Motor neuron (in vitro differentiated cells): ENCODE measurements at regions not wholly inside any gene's neighbourhood (a gene's known extent, or its start where the extent isn't known, plus 50 kb on each side); places are given as distances from the start of the nearest gene placed in this dataset.
"Not testable (repeated sequence)": the region's sequence is repeated elsewhere in the genome, so short reads cannot be mapped to it uniquely, and the experiment has no call there.

Experiments
- ATAC-seq, 8 experiments: fragments of 200-7000 bp; cut with Tn5 transposase; replicated peaks in 6 of 8; 2 replicates each; pipeline ENCODE4 v1.8.0; 2021; ENCODE audit warnings: mild to moderate bottlenecking in 8 of 8, moderate library complexity in 8 of 8
- H3K27ac ChIP-seq, 2 donors: fragments of 250-450 bp; sonication (Bioruptor Pico); 2 replicates each; pipeline ENCODE4 v1.9.0; 2021; ENCODE audit warnings: antibody characterized with exemption in 2 of 2, mild to moderate bottlenecking in 2 of 2, moderate library complexity in 1 of 2
- H3K4me1 ChIP-seq, 2 donors: fragments of 250-450 bp; sonication (Bioruptor Pico); replicated peaks in 1 of 2; 2 replicates each; pipeline ENCODE4 v1.6.1; 2021; ENCODE audit warnings: antibody characterized with exemption in 2 of 2, mild to moderate bottlenecking in 2 of 2, moderate library complexity in 1 of 2
- H3K4me3 ChIP-seq, 5 donors: fragments of 250-450 bp; sonication (Bioruptor Pico); 2 replicates each; pipeline ENCODE4 v1.9.0; 2021; ENCODE audit warnings: antibody characterized with exemption in 5 of 5, mild to moderate bottlenecking in 5 of 5, moderate library complexity in 4 of 5
- WGBS, 10 experiments: fragments of 450-650 bp; shearing (Covaris generic); methylation state at CpG; one replicate each; pipeline ENCODE4 v1.0.0; 2022; 5-methylcytosine and 5-hydroxymethylcytosine counted together
- in situ Hi-C, 9 experiments: fragments of 400-800 bp; cut with MboI; loops; one replicate each; pipeline ENCODE4 v1.15.0; 2021; ENCODE audit warnings: low sequenced_read_pairs in 9 of 9, low pct_unique_long_range_greater_than_20kb in 2 of 9; ENCODE audit not compliant: unreplicated experiment in 9 of 9

GRCh38 chr13:107612376-107612775 lies 603.0 kb downstream of the LIG4 start:
- ATAC-seq, result no peak

GRCh38 chr13:107608736-107609135 lies 606.6 kb downstream of the LIG4 start:
- no peak for ATAC-seq
- in situ Hi-C loops, result no loop called here
- H3K27ac ChIP-seq, result no peak overlapping the region

More at GRCh38 chr13:107612376-107612775, 603.0 kb downstream of the LIG4 start:
- Histone ChIP-seq H3K27ac (no peak overlapping the region), H3K4me1 (peaks cover 1 to 3% of the 10 kb centered on the region in 2 donors), H3K4me3 (no peak overlapping the region)
- 20 to 100% (median 94%) methylated on average over 1 to 6 of the region's 6 CpGs; no CpG with 5 or more reads in 1 of the 10 experiments for WGBS, 10 experiments
- in situ Hi-C loops, result no loop called here

GRCh38 chr13:107600971-107601370 lies 614.4 kb downstream of the LIG4 start:
- peaks cover 0 to 7% of the 10 kb centered on the region in 2 donors for H3K4me1 ChIP-seq
- WGBS, 10 experiments, result 20 to 97% (median 80%) methylated on average over 1 to 4 of the region's 4 CpGs; no CpG with 5 or more reads in 3 of the 10 experiments
- ATAC-seq, result no peak
- no peak overlapping the region for H3K4me3 ChIP-seq
- in situ Hi-C loops, result no loop called here
- H3K27ac ChIP-seq, result no peak overlapping the region

More at GRCh38 chr13:107608736-107609135, 606.6 kb downstream of the LIG4 start:
- no peaks in the 10 kb centered on the region for H3K4me1 ChIP-seq
- 62 to 100% (median 97%) methylated on average over 1 to 3 of the region's 9 CpGs; no CpG with 5 or more reads in 6 of the 10 experiments for WGBS, 10 experiments
- H3K4me3 ChIP-seq, result no peak overlapping the region

GRCh38 chr13:107596306-107596705 lies 619.0 kb downstream of the LIG4 start:
- H3K4me3 ChIP-seq, ATAC-seq, in situ Hi-C loops, H3K4me1 ChIP-seq, H3K27ac ChIP-seq: not testable (repeated sequence)
- 50 to 93% (median 69%) methylated on average over 1 to 3 of the region's 5 CpGs; no CpG with 5 or more reads in 3 of the 10 experiments for WGBS, 10 experiments

GRCh38 chr13:107590556-107590955 lies 624.8 kb downstream of the LIG4 start:
- WGBS, 10 experiments, result 34 to 100% (median 74%) methylated on average over 1 to 3 of the region's 3 CpGs; no CpG with 5 or more reads in 2 of the 10 experiments
- in situ Hi-C loops, result no loop called here
- peaks cover 5 to 10% of the 10 kb centered on the region in 2 donors for H3K4me1 ChIP-seq
- ATAC-seq, result no peak
- no peak overlapping the region for H3K4me3 ChIP-seq
- H3K27ac ChIP-seq, result no peak overlapping the region

GRCh38 chr13:107587681-107588080 lies 627.7 kb downstream of the LIG4 start:
- in situ Hi-C loops, result no loop called here
- Histone ChIP-seq H3K4me1 (peaks cover 5 to 33% of the 10 kb centered on the region in 2 donors), H3K27ac (no peak overlapping the region), H3K4me3 (no peak overlapping the region)
- ATAC-seq, result no peak
- 0 to 100% (median 80%) methylated on average over 1 to 2 of the region's 2 CpGs; no CpG with 5 or more reads in 1 of the 10 experiments for WGBS, 10 experiments

GRCh38 chr13:107586216-107586615 lies 629.1 kb downstream of the LIG4 start:
- ATAC-seq, result peak in 5 of 8 experiments; percentile 27 to 68 (median 57)
- Histone ChIP-seq H3K4me3 (no peak overlapping the region), H3K4me1 (peaks cover 5 to 35% of the 10 kb centered on the region in 2 donors), H3K27ac (no peak overlapping the region)
- WGBS, 10 experiments, result 13 to 100% (median 72%) methylated on average over 1 to 2 of the region's 2 CpGs; no CpG with 5 or more reads in 2 of the 10 experiments
- in situ Hi-C loops, result no loop called here

GRCh38 chr13:107585469-107586180 lies 629.7 kb downstream of the LIG4 start:
- peaks cover 5 to 35% of the 10 kb centered on the region in 2 donors for H3K4me1 ChIP-seq
- ATAC-seq, result peak in 5 of 8 experiments; percentile 42 to 92 (median 84)
- in situ Hi-C loops, result no loop called here
- no peak overlapping the region for H3K27ac ChIP-seq
- H3K4me3 ChIP-seq, result no peak overlapping the region
- WGBS, 10 experiments, result 0 to 65% (median 25%) methylated on average over 1 to 2 of the region's 2 CpGs; no CpG with 5 or more reads in 5 of the 10 experiments

- 10 to 100% (median 92%) methylated on average over 1 to 4 of the region's 4 CpGs; no CpG with 5 or more reads in 1 of the 10 experiments for WGBS, 10 experiments
- in situ Hi-C loops, result no loop called here
- Histone ChIP-seq H3K4me3 (no peak overlapping the region), H3K4me1 (peaks cover 5 to 35% of the 10 kb centered on the region in 2 donors), H3K27ac (no peak overlapping the region)
- ATAC-seq, result no peak
Observed at GRCh38 chr13:107582171-107582570, 633.2 kb downstream of the LIG4 start.

GRCh38 chr13:107580741-107581412 lies 634.5 kb downstream of the LIG4 start:
- WGBS, 10 experiments, result 34 to 84% (median 59%) methylated on average over 2 to 9 of the region's 9 CpGs
- Histone ChIP-seq H3K4me1 (peaks cover 2 to 31% of the 10 kb centered on the region in 2 donors), H3K27ac (no peak overlapping the region), H3K4me3 (no peak overlapping the region)
- peak in 5 of 8 experiments; percentile 35 to 81 (median 48) for ATAC-seq
- in situ Hi-C loops, result no loop called here

- H3K4me1 ChIP-seq, result peaks cover 5 to 14% of the 10 kb centered on the region in 2 donors
- in situ Hi-C loops, result no loop called here
- H3K27ac ChIP-seq, result no peak overlapping the region
- 0 to 100% (median 71%) methylated on average over 1 of the region's 1 CpG; no CpG with 5 or more reads in 1 of the 10 experiments for WGBS, 10 experiments
- no peak overlapping the region for H3K4me3 ChIP-seq
- no peak for ATAC-seq
Observed at GRCh38 chr13:107576430-107576829, 638.9 kb downstream of the LIG4 start.

- WGBS, 10 experiments, result 23 to 95% (median 64%) methylated on average over 1 to 6 of the region's 6 CpGs; no CpG with 5 or more reads in 1 of the 10 experiments
- in situ Hi-C loops, result no loop called here
- H3K4me3 ChIP-seq, result no peak overlapping the region
- H3K27ac ChIP-seq, result no peak overlapping the region
- ATAC-seq, result no peak
- peaks cover 5 to 14% of the 10 kb centered on the region in 2 donors for H3K4me1 ChIP-seq
Observed at GRCh38 chr13:107574517-107575210, 640.7 kb downstream of the LIG4 start.

GRCh38 chr13:107573184-107573583 lies 642.2 kb downstream of the LIG4 start:
- in situ Hi-C loops, result no loop called here
- 11 to 100% (median 80%) methylated on average over 1 of the region's 1 CpG; no CpG with 5 or more reads in 3 of the 10 experiments for WGBS, 10 experiments
- H3K4me1 ChIP-seq, result peaks cover 5 to 14% of the 10 kb centered on the region in 2 donors
- ATAC-seq, result no peak
- H3K4me3 ChIP-seq, result no peak overlapping the region
- no peak overlapping the region for H3K27ac ChIP-seq
